Activated T-cell treated with anti-CD3 and anti-CD28 coated beads for 24 hours (primary cell): ENCODE measurements at regions not wholly inside any gene's neighbourhood (a gene's known extent, or its start where the extent isn't known, plus 50 kb on each side); places are given as distances from the start of the nearest gene placed in this dataset.

Experiments
- DNase-seq: peaks from one replicate; pipeline ENCODE4 v3.0.0-alpha.2; 2020; ENCODE audit warnings: low read depth

DNA sequence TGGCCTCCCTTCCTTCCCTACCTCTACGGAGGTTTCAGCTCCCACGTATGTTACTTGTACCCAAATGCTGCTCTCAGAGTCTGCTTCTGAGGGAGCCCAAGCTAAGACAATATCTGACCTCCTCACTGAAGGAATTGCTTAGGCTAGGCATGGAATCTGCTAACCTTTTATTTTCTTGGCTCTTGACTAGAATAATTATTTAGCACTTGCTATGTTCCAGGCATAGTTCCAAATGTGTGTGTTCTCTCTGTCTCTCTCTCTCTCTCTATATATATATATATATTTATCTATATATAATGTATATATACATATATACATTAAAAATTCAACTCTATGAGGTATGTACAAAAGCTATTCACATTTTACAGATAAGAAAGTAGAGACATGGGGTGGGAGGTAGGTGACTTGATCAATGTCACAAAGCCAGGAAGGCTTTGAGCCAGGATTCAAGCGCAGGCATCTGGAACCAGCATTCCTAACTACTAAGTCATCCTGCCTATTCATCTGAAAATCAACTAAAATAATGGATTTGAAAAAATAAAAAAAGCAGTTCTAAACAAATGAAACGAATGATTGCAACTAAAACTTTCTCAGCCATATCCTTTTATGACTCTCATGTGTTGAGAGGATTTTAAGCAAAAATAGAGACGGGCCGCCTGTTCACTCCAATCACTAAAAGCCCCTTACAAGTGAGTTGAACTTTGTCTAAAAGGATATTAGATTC lies 189.7 kb upstream of the JAG1 start:
- no peak for DNase-seq

DNA sequence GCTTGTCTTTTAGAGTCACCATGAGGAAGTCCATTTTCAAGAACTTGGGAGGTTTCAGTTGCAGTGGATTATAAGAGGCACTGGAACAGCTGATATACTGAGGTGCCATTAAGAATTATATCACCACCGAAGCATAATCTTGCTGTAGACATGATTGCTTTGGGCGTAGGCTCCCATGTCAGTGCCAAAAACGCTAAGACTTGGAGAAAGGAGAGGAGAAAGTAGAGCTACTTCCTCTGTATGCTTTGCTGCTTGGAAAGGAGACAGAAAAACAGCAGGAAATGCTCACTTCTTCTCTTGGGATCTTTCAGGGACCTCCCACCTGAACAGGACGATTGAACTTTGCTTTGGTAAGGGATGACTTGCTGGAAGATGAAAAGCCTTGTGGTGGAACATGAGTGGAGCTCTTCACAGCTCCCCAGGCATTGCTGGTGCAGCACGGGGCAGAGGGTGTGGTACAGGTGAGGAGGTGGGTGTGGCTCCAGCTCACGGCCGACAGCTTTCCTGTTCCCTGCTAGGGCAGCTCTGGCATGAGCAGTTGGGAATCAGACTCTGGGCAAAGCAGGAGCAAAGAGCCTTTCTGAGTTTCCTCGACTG lies 190.4 kb upstream of the JAG1 start:
- DNase-seq, result no peak

DNA sequence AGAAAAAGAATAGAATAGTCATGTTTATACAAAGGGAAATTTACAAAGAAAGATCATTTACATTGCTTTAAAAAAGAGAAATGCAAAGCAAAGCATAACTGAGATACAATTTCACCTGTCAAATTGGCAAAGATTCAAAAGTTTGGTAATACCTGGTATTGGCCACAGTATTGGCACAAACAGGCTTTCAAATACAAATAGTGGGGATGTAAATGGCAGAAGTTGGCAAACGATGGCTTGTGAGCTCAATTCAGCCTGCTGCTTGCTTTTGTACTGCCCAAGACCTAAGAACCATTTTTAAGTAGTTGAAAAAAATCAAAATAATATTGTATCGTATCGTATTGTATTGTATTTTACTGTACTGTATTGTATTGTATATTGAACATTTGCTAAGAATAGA lies 194.5 kb upstream of the JAG1 start:
- DNase-seq, result no peak

DNA sequence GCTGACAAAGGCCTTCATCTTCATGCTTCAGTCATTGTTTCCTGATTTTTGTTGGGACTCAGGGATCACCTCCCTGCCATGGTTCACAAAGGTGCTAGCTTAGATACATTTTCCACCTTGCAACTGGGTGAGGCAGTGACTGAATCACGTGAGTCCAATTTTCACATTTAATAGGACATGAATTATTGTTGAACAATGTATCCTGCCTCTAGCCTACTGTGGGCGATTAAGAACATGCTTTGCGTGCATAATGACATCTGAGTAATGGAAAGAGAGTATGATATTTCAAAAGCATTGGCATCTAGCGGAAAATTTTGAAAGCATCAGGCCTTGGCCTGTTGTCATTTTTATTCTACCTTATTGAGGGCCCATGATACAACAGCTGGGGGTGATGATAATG lies 199.2 kb upstream of the JAG1 start:
- DNase-seq, result no peak

DNA sequence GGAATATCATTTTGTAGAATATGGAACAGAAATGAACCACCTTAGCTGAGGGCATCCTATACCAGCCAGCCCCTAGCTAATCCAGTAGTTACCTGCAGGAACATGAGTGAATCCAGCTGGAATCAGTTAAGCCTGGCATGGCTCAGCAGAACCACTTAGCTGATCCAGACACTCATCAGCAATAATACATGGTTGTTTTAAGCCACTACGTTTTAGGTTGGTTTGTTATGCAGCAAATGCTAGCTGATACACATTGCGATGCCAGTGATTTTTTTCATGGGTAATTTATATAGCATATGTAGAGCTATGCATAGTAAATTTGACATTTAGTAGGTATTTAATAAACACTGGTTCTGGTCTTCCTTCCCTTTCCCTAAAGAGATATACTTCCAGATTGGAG lies 201.9 kb upstream of the JAG1 start:
- DNase-seq, result no peak

DNA sequence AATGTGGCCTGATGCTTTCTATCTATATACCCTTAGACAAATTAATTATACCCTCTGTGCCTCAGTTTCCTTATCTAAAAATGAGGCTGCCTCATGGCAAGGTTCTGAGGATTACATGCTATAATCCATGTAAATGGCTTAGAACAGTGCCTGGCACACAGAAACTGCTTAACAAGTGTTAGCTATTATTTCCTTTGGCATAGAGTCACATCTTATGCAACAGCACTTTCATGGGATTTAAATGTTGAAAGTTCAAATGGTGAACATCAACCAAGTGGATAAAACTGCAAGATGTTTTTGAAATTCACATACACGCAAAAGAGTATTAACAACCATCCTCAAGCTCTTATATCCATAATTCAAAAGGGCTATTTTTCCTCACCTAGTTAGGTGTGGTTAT lies 202.8 kb upstream of the JAG1 start:
- no peak for DNase-seq

DNA sequence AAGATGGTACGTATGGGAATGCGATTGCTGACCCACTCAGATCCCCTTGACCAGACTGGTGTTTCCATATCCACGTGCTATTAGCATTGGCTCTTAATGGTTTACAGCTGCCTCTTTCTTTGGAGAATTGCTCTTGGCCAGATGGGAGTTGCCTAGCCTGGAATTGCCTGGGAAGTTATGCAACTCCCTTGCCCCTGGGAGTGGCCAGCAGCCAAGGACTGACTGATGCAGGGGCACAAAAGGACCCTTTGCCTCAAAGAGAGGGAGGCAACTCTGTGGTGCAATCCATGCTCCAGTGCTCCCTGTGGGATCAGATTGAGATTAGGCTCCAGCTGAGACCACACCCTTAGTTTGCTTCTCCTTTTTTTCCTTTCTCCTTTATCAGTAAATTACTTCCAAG lies 203.5 kb upstream of the JAG1 start:
- no peak for DNase-seq

DNA sequence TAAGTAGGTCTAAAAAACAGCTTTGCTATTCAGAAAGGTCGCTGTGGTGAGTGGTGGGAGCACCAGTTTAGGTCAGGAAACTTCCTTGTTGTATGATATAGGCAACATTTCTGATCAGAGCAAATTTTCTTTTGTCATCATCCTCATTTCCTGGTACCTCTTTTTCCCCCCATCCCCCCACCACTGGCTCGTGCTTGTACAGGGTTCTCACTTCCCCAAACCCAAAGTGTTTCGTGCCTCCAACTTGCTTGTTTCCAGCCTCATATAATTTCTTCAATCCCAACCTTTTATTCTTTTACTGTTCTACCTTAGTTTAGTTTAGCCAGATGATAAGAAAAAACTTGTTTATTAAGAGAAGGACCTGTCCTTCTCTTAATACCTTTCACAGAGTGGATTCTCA lies 209.4 kb upstream of the JAG1 start:
- no peak for DNase-seq

DNA sequence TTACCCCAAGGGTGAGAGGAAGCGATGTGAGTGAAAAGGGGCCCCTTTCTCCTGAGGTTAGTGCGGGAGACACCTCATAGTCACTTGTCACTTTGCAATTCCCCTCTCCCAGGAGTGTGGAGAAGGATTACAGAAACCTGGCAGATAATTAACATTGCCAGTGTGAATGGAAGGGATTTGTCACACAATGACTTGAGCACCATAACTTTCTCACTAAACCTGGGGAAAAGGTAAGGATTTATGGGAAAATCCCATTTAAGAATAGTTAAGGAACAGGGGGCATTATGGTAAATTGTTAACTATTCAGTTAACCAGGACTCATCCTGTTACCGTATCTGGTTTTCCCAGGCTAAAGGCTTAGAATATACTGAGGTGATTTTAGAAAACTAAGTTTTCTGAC lies 219.5 kb upstream of the JAG1 start:
- DNase-seq, result no peak

DNA sequence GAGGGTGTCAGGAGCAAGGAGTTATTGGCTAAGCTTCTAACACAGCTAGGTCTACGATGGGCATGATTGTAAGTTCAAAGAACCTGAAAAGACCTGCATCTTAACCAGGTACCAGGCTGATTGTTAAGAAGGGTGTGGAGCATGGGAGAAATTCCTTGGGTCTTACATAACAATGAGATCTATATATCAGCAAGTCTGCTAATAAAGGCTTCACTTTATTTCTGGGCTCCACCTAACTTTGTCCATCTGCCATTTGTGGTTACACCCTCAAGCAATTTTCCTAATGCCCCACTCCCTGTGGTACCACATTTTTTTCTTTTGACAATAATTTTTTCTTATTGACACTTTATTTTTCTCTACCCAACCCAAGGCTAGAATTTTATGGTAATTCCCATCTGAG lies 223.5 kb upstream of the JAG1 start:
- no peak for DNase-seq

DNA sequence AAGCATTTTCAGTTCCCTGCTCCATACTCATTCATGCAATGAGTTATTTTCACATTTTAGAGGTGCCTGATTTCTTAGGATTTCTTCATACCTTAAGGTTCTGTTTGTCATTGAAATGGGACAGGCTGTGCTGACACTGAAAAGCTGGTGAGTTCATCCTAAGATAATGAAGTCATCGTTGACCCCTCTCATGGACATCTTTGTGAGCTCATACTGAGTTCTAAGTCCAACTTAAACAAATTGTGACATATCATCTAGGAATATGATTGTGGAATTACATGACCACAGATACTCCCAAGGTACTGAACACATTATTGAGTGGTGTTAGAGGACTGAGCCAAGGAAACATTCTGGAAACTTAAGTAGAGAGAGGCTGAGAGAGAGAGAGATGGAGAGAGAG lies 224.8 kb upstream of the JAG1 start:
- no peak for DNase-seq

DNA sequence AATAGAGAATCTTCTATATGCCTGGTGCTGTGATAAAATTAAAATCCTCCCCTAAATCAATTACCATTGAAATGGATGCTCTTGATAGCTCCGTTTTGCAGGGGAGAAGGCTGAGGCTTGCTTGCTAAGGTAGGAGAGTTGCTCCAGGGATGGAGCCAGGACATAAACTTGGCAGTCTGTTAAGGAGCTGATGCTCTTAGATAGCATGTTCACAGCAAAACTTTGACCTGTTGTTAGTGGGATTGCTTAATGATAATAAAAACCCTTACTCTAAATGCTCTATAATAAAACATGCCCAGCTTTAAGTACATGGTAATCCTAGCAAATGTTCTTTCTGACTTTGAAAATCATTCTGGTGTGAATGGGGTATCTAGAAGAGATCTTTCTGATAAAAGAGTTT lies 228.4 kb upstream of the JAG1 start:
- DNase-seq, result no peak

DNA sequence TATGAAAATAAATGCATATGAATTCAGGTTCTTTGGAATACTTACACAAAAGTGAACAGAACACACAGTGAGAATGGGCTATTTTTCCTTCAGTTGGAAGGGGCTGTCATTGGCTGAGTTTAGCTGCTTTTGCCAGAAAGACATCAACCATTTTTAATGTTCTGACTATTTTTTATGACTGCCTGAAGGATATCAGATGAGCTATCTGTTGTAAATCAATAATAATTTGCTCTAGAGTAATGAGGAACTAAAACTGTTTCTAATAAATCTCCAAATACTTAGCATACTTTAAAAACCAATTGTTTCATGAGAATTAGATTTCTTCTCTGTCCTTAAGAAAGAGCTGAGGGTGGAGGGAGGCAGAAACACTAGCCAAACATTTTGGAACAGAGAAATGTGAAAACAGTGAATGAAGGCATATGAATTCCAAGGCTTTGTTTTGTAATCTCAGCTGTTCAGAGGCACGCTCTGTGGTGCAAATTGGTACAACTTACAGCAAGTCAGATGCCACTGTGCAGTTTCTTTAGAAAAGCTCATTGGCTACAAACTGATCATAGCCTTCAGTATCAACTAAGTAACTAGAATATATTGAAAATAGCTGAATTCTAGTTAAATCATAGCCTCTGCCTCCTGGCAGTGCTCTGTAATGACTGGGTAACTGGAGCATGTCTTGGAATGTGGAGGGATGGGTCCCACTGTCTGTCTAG lies 228.9 kb upstream of the JAG1 start:
- DNase-seq, result no peak

DNA sequence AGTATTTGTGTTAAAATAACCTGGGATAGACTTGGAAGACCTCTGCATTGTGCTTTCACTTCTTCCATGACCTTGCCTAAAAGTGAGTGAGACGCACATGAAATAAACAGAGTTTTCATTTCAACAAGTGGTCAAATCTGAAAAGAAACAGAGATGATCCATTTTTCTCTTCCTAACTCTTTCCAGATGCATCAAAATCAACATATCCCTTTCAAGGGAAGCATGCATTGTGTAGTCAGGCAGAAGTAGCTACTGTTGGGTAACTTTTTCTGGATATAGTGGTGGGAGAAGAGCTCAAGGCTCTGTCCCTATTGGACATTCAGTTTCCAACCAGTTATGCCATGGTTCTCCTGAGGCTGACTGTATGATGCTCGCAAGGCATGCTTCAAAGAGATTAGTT lies 233.0 kb upstream of the JAG1 start:
- DNase-seq, result no peak

DNA sequence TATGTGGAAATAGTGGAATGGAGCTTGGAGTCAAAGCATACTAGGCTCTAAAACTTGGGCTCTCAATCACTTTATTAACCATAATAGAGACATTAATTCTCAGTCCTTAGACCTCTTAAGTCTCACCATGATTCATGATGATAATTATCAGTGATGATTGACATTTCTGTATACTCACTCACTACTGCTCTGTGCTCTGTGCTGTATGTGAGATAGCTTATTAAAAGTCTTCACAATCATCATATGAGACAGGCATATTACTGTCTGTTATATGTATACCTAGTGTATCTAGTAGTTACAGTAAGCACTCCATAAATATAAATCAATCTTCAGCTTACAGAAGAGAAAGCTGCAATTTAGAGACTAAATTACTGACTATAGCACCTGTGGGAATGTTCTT lies 236.0 kb upstream of the JAG1 start:
- no peak for DNase-seq

DNA sequence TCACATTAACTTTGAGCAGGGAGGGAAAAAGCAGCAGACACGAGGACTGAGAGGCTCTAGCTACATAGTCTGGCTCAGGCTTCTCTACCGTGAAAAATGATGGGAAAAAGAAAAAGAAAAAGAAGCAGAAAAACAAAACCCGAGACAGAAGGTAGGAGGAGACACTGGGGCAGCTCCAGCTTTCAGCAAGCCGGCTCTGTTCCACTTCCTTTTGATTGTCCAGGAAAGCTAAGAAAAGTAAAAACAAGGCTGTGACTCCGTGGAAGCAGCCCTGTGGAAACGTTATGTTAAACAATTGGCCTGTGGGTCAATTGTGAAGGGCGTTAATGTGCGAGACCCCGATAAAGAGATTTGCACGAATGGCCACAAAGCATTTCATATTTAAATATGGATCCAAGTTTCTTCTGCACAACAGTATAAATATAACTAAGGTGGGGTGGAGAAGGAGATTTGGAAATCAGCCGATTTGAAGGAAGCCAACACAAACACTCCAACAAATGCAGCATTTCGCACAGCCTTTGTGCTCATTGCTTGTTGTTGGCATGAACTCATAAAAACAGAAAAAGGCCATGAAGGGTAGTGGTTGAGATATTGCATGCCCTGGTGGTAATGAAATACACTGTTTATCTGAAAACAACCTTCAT lies 236.9 kb upstream of the JAG1 start:
- no peak for DNase-seq

DNA sequence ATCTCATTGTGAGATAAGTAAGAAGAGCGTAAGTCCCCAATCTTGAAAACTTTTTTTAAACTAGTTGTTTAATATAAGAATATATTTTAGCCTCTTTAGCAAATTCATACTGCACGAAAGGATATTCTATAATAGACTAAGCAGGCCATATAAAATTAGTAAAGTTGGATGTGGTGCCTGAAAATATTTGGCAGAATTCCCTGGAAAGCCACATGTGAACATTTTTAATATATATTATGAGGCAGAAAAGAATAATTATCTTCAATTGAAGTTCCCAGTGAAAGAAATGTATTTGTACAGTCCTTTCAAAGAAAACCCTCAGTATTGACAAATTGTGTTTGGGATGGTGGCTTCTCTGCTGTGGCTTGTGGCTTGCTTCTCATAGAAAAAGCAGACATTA lies 237.5 kb upstream of the JAG1 start:
- no peak for DNase-seq

DNA sequence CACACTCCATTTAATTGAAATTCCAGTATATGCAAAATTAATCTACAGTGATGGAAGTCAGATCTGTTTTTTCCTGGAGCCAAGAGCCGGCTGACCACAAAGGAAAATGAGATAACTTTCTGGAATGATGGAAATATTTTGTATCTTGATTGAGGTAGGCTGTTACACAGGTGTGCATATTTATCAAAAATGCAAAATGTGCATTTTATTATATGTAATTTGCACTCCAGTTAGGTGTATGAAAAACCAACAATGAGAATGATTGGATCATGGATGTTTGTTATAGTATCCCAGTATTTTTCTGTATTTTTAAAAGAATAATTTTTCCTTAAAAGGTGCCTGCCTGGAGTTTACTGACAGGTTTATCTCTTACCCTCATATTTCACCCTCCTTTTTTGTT lies 242.0 kb upstream of the JAG1 start:
- no peak for DNase-seq

DNA sequence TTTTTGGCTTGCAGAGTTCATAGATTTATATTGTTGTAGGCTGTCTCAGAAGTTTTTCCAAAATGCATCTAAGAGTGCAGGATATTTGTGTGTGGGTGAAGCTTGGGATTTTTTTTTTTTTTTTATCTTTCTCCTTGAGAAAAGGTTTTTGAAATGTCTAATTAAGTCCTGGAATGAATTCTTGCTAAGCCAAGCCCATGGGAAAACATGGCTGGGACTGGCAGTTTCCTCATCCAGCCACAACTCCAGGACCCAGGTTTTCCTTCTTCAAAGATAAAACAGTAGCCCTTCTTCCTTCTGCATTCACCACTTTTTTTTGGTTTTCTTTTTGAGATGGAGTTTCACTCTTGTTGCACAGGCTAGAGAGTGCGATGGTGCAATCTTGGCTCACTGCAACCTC lies 242.5 kb upstream of the JAG1 start:
- no peak for DNase-seq

DNA sequence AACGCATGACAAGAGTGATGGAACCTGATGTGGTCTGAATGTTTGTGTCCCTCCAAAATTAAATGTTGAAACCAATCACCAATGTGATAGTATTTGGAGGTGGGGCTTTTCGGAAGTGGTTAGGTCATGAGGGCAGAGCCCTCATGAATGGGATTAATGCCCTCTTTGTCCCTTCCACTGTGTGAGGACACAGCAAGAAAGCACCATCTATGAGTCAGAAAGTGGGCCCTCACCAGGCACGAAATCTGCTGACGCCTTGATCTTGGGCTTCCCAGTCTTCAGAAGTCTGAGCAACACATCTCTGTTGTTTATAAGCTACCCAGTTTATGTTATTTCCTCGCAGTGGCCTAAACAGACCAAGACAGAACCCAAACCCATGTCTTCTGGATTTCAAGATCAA lies 244.0 kb upstream of the JAG1 start:
- DNase-seq, result no peak

DNA sequence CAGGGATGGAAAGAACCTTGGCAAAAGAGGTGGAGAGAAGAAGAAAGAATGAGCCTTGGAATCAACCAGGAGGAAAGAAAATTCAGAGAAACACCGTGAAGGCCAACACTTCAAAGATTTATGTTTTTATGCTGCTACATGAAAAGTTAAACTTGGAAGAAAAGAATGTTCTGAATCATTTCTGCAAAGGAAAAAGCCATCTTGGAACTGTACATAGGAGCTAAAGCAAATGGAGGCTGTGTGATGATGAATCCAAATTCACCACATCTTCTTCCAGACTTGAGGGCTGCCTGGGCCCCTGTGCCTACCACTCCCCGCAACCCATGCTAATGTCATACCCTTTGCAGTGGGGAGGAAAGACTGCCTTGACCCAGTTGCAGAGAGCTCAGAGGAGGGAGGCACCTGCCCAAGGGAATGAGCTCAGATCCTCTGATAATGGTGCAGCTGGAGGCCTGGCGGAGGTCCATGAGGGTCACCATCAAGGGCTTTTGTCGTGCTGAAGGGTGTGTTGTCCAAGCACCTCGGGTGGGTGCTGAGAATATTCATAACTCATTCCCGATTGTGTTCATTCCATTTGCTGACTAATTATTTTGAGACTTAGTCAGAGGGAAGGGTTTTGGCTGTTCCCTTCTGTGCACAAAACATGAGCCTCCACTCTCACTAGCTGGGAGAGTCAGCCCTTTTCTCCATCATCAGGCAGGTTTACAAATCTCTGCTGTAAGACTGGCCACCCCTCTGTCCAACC lies 245.8 kb upstream of the JAG1 start:
- no peak for DNase-seq

DNA sequence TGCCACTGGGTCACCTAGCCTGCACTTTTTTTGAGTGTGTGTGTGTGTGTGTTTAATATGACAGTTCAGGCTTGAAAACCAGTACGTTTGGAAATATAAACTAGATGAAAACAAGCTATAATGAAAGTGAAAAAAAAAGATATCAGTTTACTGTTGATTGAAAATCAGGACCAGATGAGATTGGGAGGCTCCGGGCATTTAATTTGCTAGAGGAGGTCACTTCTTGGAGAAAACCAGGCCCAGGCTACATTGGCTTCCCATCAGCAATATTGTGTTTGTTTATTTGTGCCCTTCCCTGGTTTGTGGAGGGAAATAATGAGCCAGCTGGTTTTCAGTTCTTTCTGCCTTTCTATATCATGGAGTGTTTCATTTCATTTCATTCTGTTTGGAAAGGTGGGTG lies 246.6 kb upstream of the JAG1 start:
- no peak for DNase-seq
